GM18505 (cell line): ENCODE measurements at regions not wholly inside any gene's neighbourhood (a gene's known extent, or its start where the extent isn't known, plus 50 kb on each side); places are given as distances from the start of the nearest gene placed in this dataset.
A peak's percentile ranks its signal among the peaks of the same experiment; 100 is the strongest.

Experiments
- ATAC-seq: cut with Tn5 transposase; IDR thresholded peaks from one replicate; pipeline ENCODE4 v1.9.1; 2021; ENCODE audit not compliant: unreplicated experiment
- POLR2A ChIP-seq: IDR thresholded peaks from 4 replicates; pipeline ENCODE4 v1.6.1; 2011; ENCODE audit warnings: borderline replicate concordance; ENCODE audit not compliant: insufficient read depth, insufficient read length; ENCODE audit errors: extremely low read depth

DNA sequence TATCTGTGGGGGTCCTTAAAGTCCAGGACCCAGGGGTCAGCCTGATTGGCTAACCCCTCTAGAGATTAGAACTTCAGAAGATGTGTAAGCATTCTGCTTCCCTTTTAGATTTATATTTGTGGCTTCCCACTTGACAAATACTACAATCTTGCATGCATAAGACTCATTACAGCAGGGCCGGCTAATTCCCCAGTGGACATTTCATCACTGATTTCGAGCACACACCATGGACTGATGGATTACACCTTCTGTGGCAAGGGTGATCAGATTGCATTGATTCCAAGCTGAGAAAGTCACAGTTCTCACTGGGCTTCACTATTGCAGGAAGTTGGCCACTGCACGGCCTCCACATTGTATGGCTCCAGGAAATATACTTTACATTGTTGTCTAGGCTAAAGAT, 65.8 kb upstream of the DAPK1 start:
- no peak for TF ChIP-seq POLR2A
- no peak for ATAC-seq

DNA sequence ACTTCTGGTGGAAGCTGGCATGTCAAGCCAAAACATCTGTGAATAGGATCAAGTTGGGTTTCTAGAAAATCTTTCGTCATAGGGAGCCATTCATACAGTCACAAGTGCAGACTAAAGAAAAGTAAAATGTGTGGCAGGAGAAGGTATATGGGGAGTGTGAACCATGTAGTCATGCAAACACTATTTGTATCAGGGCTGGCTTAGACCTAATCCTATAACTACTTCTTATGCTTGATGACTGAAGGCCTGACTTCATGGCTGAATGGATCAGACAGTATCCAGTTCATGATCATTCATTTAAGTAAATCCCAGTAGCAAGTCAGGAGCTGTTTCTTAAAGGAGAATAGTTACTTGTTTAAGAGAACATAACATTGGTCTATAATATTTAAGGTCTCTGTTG, 63.8 kb upstream of the DAPK1 start:
- ATAC-seq, result no peak
- no peak for TF ChIP-seq POLR2A

GRCh38 chr9:87434366-87434765, 63.3 kb upstream of the DAPK1 start:
- no peak for TF ChIP-seq POLR2A
- ATAC-seq, result no peak

DNA sequence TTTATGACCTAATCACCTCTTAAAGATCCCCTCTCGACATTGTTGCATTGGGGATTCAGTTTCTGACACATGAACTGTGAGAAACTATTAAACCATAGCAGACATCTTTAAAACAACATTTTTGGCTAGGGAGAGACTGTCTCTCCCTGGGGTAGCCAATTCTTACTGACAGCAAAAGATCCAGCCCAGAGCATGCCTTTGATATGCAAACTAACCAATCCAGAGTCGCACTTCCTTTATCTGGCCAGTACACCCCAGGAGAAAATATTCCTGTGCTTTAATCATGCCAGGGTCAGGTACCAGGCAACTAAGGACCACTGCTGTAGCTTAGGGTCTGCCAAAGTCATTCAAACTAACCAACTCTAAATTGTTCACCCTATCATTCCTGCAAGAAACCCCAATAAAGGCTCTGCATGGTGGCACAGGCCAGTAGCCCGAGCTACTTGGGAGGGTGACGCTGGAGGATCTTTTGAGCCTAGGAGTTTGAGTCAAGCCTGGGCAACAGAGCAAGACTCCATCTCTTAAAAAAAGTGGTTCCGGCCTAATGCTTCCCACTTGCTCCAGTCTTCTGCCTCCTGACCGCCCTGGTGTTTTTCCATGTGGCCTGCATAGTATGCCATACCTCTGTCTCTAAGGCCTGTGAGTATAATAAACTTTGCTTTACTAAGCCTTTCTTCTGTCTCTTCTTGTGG, 62.3 kb upstream of the DAPK1 start:
- no peak for ATAC-seq
- no peak for TF ChIP-seq POLR2A

- ATAC-seq, result no peak
- no peak for TF ChIP-seq POLR2A
These were observed 61.0 kb upstream of the DAPK1 start for GRCh38 chr9:87436716-87437115.

DNA sequence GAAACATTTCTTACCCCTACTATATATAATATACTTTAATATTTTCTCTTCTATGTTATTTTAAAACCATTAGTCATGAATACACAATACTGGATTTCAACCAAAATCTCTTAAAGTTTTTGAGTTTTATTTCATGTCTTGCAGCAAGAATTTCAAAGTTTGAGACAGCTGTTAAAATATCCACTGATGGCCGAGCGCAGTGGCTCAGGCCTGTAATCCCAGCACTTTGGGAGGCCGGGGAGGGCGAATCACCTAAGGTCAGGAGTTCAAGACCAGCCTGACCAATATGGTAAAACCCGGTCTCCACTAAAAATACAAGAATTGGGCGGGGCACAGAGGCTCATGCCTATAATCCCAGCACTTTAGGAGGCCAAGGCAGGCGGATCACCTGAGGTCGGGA, 59.7 kb upstream of the DAPK1 start:
- ATAC-seq, result no peak
- TF ChIP-seq POLR2A, result no peak

DNA sequence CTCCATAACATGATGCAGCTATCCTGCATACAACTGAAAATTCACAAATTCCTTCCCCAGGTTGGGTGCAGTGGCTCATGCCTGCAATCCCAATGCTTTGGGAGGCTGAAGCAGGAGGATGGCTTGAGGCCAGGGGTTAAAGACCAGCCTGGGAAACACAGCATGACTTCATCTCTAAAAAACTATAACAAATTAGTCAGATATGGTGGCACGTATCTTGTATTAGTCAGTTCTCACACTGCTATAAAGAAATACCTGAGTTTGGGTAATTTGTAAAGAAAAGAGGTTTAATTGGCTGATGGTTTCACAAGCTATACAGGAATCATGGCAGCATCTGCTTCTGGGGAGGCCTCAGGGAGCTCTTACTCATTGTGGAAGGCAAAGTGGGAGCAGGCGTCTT, 56.4 kb upstream of the DAPK1 start:
- TF ChIP-seq POLR2A, result no peak
- ATAC-seq, result no peak

DNA sequence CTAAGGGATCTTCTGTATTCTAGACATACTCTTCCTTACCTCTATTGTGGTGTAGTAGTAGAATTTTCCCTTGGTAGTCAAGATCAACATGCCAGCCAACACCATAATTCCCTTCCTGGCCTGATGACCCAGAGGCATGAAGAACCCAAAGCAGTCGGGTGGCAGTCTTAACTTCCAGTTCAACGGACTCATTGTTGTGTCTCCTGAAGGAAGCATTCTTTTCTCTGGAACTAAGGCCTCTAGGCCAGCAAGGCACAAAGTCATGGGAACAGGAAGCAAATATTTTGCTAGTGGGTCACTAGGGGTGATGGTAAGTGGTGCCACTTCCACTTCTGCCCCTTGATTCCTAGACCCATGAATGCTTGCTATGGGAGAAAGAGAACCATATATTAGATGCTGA, 55.2 kb upstream of the DAPK1 start:
- TF ChIP-seq POLR2A, result no peak
- no peak for ATAC-seq

DNA sequence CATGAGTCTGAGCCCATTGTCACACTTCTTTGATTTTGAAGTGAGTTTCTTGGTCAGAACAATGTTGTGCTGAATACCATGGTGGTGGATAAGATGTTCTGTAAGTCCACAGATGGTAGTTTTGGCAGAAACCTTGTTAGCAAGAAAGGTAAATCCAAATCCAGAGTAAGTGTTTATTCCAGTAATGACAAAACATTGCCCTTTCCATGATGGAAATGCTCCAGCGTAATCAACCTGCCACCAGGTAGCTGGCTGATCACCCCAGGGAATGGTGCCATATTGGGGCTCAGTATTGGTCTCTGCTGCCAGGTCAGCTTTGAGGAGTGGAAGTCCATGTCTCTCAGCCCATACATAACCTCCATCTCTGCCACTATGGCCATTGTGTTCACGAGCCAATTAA, 54.7 kb upstream of the DAPK1 start:
- TF ChIP-seq POLR2A, result no peak

DNA sequence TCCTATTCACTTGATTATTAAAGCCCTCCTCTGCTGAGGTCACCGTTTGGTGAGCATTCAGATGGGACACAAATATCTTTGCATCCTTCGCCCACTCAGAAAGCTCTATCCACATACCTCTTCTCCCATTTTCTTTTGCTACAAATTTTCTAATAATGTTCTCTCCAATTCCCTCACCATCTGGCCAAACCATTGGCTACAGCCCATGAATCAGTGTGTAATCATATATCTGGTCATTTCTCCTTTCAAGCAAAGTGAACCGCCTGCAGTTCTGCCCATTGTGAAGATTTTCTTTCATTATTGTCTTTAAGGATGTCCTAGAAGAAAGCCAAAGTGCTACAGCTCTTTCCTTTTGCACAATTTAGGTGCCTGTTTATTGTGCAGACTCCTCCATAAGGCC, 54.2 kb upstream of the DAPK1 start:
- ATAC-seq, result no peak
- no peak for TF ChIP-seq POLR2A

More for the DNA sequence above, 54.7 kb upstream of the DAPK1 start:
- no peak for ATAC-seq

DNA sequence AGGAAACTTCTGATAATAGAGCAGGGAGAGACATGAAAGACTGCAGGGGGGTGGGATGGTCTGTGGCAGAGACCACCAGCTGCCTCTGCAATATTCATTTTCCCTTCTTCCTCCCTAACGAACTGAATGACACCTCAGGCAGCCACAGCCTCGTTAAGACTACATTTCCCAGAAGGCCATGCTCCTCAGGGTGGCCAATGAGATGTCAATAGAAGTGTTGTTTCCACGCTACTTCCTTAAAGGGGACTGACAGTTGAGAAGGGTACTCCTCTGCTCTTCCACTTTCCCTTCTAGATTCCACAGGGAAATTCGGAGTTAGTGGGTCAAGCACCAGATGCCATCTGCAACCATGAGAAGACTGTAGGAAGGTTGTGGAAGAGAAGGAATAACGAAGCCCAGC, 52.0 kb upstream of the DAPK1 start:
- ATAC-seq, result peak; percentile 97
- TF ChIP-seq POLR2A, result no peak

DNA sequence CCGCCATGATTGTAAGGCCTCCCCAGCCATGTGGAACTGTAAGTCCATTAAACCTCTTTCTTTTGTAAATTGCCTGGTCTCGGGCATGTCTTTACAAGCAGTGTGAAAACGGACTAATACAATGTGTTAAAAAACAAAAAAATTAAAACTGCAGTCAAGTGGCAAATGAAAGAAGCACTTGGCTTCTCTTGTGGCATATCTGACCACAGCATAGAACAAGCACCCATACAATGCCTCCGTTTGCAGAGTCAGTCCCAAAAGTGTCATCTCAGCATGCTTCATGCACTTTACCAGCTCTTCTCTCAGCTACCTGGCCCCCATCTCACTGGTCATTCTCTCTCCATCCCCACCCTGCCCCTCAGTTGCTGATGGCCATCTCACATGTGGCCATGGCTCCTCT, 51.1 kb upstream of the DAPK1 start:
- no peak for ATAC-seq
- TF ChIP-seq POLR2A, result no peak

DNA sequence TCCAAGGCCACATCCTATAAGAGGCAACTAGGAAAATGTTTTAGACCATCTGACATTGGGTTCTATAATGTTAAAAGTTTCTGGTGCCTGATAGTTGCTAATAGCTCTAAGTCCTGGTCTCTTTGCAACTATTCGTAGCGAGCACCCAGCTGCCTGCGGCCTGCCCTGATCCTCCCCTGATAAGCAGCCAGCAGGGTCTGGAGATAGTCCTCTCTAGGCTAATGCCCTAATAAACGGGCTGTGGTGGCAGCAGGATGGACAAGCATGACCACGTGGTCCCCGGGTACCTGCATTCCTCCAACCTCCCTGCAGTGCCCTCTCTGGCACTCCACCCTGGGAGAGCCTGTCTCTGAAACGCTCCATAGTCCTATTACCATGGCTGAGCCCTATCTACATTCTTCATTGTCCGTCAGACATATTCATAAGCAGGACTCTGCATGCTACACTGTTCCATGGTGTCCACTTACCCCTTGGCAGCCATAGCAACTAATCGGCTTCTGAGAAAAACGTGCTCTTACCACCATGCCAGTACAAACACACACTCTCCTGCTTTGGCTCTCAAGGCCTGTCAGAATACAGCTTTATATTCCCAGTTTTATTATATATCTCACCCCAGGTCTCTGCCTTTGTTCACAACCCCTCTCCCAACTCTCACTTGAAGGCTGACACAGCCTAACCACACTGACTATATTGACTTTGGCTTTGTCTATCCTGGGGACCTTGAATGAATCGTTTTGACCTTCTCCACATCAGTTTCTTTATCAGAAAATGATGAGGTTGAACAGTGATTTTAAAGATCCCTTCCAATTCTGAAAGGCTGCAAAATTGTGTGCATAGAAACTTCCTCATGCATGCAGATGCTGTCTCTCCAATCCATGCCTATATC, 49.9 kb upstream of the DAPK1 start:
- no peak for TF ChIP-seq POLR2A
- ATAC-seq, result no peak
